Bronchial epithelial cell (primary cell): ENCODE measurements at regions not wholly inside any gene's neighbourhood (a gene's known extent, or its start where the extent isn't known, plus 50 kb on each side); places are given as distances from the start of the nearest gene placed in this dataset.
A peak's percentile ranks its signal among the peaks of the same experiment; 100 is the strongest.

Source experiments
- DNase-seq: peaks from one replicate; pipeline ENCODE4 v3.0.0-alpha.2; 2010; ENCODE audit warnings: low read depth
- FAIRE-seq: peaks from 2 replicates; lab custom pipeline; 2011; peaks lifted over from hg19 to GRCh38; lab: Jason Lieb, UNC
- H3K27me3 ChIP-seq: 2 replicates; pipeline ENCODE4 v1.5.1; 2011; ENCODE audit warnings: low read length; ENCODE audit not compliant: control insufficient read depth, insufficient read depth
- H3K36me3 ChIP-seq: 2 replicates; pipeline ENCODE4 v1.5.1; 2011; ENCODE audit warnings: low read length; ENCODE audit not compliant: control insufficient read depth, insufficient read depth
- H3K4me3 ChIP-seq: 2 replicates; pipeline ENCODE4 v1.5.1; 2011; ENCODE audit warnings: mild to moderate bottlenecking, low read depth, low read length, control low read depth
- TF ChIP-seq, protein P1 (sequence below): IDR thresholded peaks from 2 replicates; pipeline ENCODE4 v1.5.1; 2011; ENCODE audit warnings: mild to moderate bottlenecking, moderate library complexity, low read length, control low read depth, inconsistent platforms; ENCODE audit not compliant: insufficient read depth, severe bottlenecking

DNA sequence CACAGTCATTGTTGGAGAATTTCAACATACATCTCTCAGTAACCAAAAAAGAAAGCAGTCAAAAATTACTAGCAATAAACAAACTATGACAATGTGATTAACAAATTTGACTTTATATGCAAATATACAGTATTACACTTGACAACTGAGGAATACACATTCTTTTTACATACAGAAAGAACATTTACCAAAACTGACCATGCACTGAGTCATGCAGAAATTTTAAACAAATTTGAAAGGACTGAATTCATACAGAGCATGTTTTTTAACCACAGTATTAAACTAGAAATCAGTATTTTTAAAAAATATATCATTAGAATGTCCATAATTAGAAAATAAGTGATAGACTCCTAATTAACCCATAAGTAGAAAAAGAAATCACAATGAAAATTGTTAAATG is 420.1 kb downstream of the TBC1D4 start:
- TF ChIP-seq, protein P1, sequence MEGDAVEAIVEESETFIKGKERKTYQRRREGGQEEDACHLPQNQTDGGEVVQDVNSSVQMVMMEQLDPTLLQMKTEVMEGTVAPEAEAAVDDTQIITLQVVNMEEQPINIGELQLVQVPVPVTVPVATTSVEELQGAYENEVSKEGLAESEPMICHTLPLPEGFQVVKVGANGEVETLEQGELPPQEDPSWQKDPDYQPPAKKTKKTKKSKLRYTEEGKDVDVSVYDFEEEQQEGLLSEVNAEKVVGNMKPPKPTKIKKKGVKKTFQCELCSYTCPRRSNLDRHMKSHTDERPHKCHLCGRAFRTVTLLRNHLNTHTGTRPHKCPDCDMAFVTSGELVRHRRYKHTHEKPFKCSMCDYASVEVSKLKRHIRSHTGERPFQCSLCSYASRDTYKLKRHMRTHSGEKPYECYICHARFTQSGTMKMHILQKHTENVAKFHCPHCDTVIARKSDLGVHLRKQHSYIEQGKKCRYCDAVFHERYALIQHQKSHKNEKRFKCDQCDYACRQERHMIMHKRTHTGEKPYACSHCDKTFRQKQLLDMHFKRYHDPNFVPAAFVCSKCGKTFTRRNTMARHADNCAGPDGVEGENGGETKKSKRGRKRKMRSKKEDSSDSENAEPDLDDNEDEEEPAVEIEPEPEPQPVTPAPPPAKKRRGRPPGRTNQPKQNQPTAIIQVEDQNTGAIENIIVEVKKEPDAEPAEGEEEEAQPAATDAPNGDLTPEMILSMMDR = no peak
- DNase-seq = no peak
- Histone ChIP-seq H3K4me3 (no peak overlapping the region), H3K36me3 (no peaks in the 10 kb centered on the region), H3K27me3 (no peaks in the 10 kb centered on the region)
- FAIRE-seq = no peak

DNA sequence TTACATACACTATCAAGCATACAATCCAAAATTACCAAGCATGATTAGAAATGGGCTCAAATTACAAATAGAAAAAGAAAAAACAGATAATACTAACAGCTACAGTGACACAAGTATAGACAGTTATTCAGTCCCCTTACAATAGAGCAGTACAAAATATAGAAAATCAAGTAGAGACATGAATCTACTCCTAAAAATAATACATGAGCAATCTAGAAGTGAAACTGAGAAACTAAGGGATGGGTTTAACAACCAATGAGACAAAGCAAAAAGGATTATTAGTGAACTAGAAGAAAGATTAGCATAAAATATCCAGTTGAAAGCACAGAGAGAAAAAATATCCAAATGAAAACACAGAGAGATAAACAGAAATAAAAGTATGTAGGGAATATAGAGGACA is 426.7 kb downstream of the TBC1D4 start:
- DNase-seq (peak; percentile 40), FAIRE-seq (no peak)
- Histone ChIP-seq H3K4me3 (no peak overlapping the region), H3K36me3 (no peaks in the 10 kb centered on the region), H3K27me3 (no peaks in the 10 kb centered on the region)
- TF ChIP-seq, protein P1 = no peak

DNA sequence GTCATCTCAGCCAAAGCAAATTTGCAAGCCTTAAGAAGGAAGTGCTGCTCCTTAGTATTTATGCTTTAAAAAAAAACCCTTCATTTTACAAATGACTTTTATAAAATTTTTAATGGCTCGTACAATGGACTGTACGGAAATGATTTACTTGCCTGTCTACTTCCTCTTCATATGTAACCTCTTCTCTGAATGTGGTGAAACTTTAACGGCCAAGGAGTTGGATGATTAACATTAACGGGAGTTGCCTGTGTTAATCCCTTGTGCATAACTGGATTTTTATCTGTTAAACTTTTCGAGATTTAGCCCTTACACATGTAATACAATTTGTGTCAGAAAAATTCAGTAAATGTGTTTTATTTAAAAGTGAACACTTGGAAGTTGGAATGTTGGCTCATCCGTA is 429.4 kb downstream of the TBC1D4 start:
- TF ChIP-seq, protein P1 = no peak
- no peak for FAIRE-seq
- Histone ChIP-seq H3K27me3 (no peaks in the 10 kb centered on the region), H3K4me3 (no peak overlapping the region), H3K36me3 (no peaks in the 10 kb centered on the region)
- DNase-seq = no peak

DNA sequence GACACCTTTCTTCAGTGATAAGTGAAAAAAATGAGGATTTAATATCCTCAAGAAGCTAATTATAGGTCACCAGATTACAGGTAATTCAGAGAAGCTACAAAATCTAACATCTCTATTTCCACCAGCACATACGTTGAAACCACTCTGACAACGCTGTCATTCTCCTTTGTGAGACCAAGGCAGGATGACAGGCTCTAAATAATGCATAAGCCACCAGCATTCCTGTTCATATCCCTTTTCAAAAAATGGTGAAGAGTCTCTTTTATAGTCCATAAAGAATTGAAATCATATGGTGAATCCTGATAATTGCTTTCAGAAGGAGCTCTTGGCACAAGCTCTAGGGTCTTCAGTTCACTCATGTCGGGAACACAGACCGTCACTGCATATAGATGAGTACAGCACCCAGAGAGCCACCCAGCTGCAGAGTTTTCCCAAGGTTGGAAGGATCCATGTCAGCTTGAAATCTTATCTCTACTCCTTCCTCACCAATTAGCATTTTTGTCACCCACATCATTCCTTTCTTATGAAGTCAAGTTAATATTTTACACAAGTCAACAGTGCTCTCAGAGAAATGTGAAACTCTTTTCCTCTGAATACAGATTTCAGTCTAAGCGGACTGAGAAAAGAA is 431.4 kb downstream of the TBC1D4 start:
- H3K27me3 ChIP-seq = no peaks in the 10 kb centered on the region
- H3K36me3 ChIP-seq = no peaks in the 10 kb centered on the region
- TF ChIP-seq, protein P1 = no peak
- peak; percentile 17 for DNase-seq
- H3K4me3 ChIP-seq = no peak overlapping the region
- FAIRE-seq = no peak

DNA sequence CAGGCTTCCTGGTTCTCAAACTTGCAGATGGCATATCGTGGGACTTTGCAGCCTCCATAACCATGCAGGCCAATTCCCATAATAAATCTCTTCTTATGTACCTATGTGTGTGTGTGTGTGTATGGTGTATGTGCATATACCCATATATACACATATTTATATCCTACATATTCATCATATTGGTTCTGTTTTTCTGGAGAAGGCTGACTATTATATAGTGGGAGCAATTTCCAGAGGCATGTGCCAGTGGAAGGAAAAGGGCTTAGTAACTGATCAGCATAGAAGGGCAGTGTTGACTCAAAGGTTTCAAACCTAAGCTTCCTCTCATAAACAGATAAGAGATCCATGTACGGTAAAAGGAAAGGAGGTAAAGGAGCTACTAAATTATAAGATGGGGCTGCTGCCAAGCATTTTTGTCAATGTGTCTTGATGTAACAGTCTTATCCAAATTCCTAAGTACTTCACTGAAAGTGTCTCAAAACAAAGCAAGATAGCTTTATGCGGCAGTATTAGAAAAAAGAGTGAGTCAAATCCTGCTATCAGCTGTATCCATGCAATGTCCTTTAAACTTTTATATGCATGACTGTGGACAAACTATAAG is 432.1 kb downstream of the TBC1D4 start:
- H3K27me3 ChIP-seq = no peaks in the 10 kb centered on the region
- no peak overlapping the region for H3K4me3 ChIP-seq
- FAIRE-seq (no peak), DNase-seq (no peak)
- H3K36me3 ChIP-seq = no peaks in the 10 kb centered on the region
- TF ChIP-seq, protein P1 = no peak
